HepG2 (cell line): ENCODE measurements at regions not wholly inside any gene's neighbourhood (a gene's known extent, or its start where the extent isn't known, plus 50 kb on each side); places are given as distances from the start of the nearest gene placed in this dataset.

Source experiments
- AKAP8 ChIP-seq: sonication (generic); formaldehyde crosslinking; IDR thresholded peaks from 2 replicates; pipeline ENCODE4 v1.5.1; 2020; ENCODE audit warnings: mild to moderate bottlenecking, missing genetic modification reagents
- ARID4A ChIP-seq: sonication (generic); formaldehyde crosslinking; IDR thresholded peaks from 2 replicates; pipeline ENCODE4 v1.5.0; 2020; ENCODE audit warnings: mild to moderate bottlenecking, missing genetic modification reagents, borderline replicate concordance
- CCDC6 ChIP-seq: sonication (generic); formaldehyde crosslinking; IDR thresholded peaks from 2 replicates; pipeline ENCODE4 v1.8.1; 2022; ENCODE audit warnings: mild to moderate bottlenecking, missing genetic modification reagents, moderate library complexity
- CREM ChIP-seq, 2 experiments: sonication (generic) in 1 of 2; formaldehyde crosslinking in 1 of 2; IDR thresholded peaks; 2 replicates each; pipeline versions ENCODE4 v1.4.0 to v1.6.1; 2016 to 2020; ENCODE audit warnings: antibody characterized with exemption in 1 of 2, mild to moderate bottlenecking in 1 of 2, missing genetic modification reagents in 1 of 2
- HMGXB4 ChIP-seq, 2 experiments: sonication (generic) in 1 of 2; formaldehyde crosslinking in 1 of 2; IDR thresholded peaks; 2 replicates each; pipeline versions ENCODE4 v1.4.0 to v1.6.1; 2018 to 2020; ENCODE audit warnings: missing genetic modification reagents in 2 of 2, borderline replicate concordance in 1 of 2, low read depth in 1 of 2, mild to moderate bottlenecking in 1 of 2, missing biosample characterization in 1 of 2
- IKZF5 ChIP-seq: IDR thresholded peaks from 2 replicates; pipeline ENCODE4 v1.6.1; 2018; ENCODE audit warnings: missing genetic modification reagents, mild to moderate bottlenecking, missing compliant biosample characterization
- KAT7 ChIP-seq: IDR thresholded peaks from 2 replicates; pipeline ENCODE4 v1.6.1; 2018; ENCODE audit warnings: borderline replicate concordance, missing compliant biosample characterization
- MXI1 ChIP-seq: IDR thresholded peaks from 3 replicates; pipeline ENCODE4 v1.6.1; 2012; ENCODE audit warnings: low read depth, low read length, inconsistent platforms, borderline replicate concordance
- NONO ChIP-seq, 2 experiments: fragments of 450-650 bp in 1 of 2; sonication (generic) in 1 of 2; formaldehyde crosslinking in 1 of 2; IDR thresholded peaks in 1 of 2; conservative IDR thresholded peaks in 1 of 2; 2 replicates each; pipeline versions ENCODE4 v1.6.1 to v1.8.0; 2017 to 2022; ENCODE audit warnings: mild to moderate bottlenecking in 1 of 2, missing genetic modification reagents in 1 of 2, moderate library complexity in 1 of 2
- SIX1 ChIP-seq: sonication (generic); formaldehyde crosslinking; IDR thresholded peaks from 2 replicates; pipeline ENCODE4 v1.4.0; 2020; ENCODE audit warnings: missing genetic modification reagents, borderline replicate concordance
- TRIM22 ChIP-seq: fragments of 450-650 bp; IDR thresholded peaks from 2 replicates; pipeline ENCODE4 v1.6.1; 2017
- ZEB1 ChIP-seq: IDR thresholded peaks from 2 replicates; pipeline ENCODE4 v1.6.1; 2012; ENCODE audit warnings: mild to moderate bottlenecking, low read depth, inconsistent platforms; ENCODE audit not compliant: insufficient replicate concordance
- ZGPAT ChIP-seq: IDR thresholded peaks from 2 replicates; pipeline ENCODE4 v1.6.1; 2016; ENCODE audit warnings: mild to moderate bottlenecking
- ZNF331 ChIP-seq: sonication (generic); formaldehyde crosslinking; IDR thresholded peaks from 2 replicates; pipeline ENCODE4 v1.4.0; 2020; ENCODE audit warnings: missing genetic modification reagents
- ZNF569 ChIP-seq: sonication (generic); formaldehyde crosslinking; IDR thresholded peaks from 2 replicates; pipeline ENCODE4 v1.5.0; 2020; ENCODE audit warnings: mild to moderate bottlenecking, missing genetic modification reagents, moderate library complexity, borderline replicate concordance
- ZNF768 ChIP-seq: sonication (generic); formaldehyde crosslinking; IDR thresholded peaks from 2 replicates; pipeline ENCODE4 v1.4.0; 2020; ENCODE audit warnings: missing genetic modification reagents
- ZNF879 ChIP-seq: sonication (generic); formaldehyde crosslinking; IDR thresholded peaks from 2 replicates; pipeline ENCODE4 v1.8.1; 2023; ENCODE audit warnings: missing genetic modification reagents

- peak; percentile 100 for TF ChIP-seq ARID4A
- peak; percentile 46; the same call in 1 of the 2 replicates for TF ChIP-seq KAT7 (CRISPR knock-in tag)
- TF ChIP-seq CREM (IDR thresholded peaks at IDR 0.05): peak; percentile 86
- no peak for TF ChIP-seq CREM (CRISPR knock-in tag; IDR thresholded peaks at IDR 0.05)
- TF ChIP-seq ZEB1: peak; percentile 42
- TF ChIP-seq SIX1 (CRISPR knock-in tag): 0 out of 2 replicates have a peak, but pooled peaks have one; percentile 20
- TF ChIP-seq MXI1: peak; percentile 95
- TF ChIP-seq ZGPAT (CRISPR knock-in tag): peak; percentile 59; the same call in 1 of the 2 replicates
- TF ChIP-seq ZNF768 (CRISPR knock-in tag): peak; percentile 54; the same call in 1 of the 2 replicates
- peak; percentile 54; the same call in 1 of the 2 replicates for TF ChIP-seq CCDC6 (CRISPR knock-in tag)
- no peak for TF ChIP-seq NONO (IDR thresholded peaks at IDR 0.05)
- TF ChIP-seq NONO (CRISPR knock-in tag; conservative IDR thresholded peaks at IDR 0.05): peak; percentile 50
- 0 out of 2 replicates have a peak, but pooled peaks have one; percentile 25 for TF ChIP-seq ZNF879 (CRISPR knock-in tag)
- 0 out of 2 replicates have a peak, but pooled peaks have one; percentile 78 for TF ChIP-seq AKAP8 (CRISPR knock-in tag)
- TF ChIP-seq IKZF5 (CRISPR knock-in tag): 0 out of 2 replicates have a peak, but pooled peaks have one; percentile 22
- TF ChIP-seq HMGXB4 (CRISPR knock-in tag; IDR thresholded peaks at IDR 0.05; ENCODE audit: borderline replicate concordance in 1 of 2, low read depth in 1 of 2): peak in 1 of 2 experiments; percentile 37; a peak in 2 of 4 replicates
- TF ChIP-seq TRIM22: no peak
- TF ChIP-seq ZNF569: no peak
- TF ChIP-seq ZNF331 (CRISPR knock-in tag): peak; percentile 28; the same call in 1 of the 2 replicates
These were observed 383.2 kb downstream of the ZFHX3 start (continued) for GRCh38 chr16:72664509-72665408.
